SJSA1 (cell line): ENCODE measurements at regions not wholly inside any gene's neighbourhood (a gene's known extent, or its start where the extent isn't known, plus 50 kb on each side); places are given as distances from the start of the nearest gene placed in this dataset.
"Not testable (repeated sequence)": the region's sequence is repeated elsewhere in the genome, so short reads cannot be mapped to it uniquely, and the experiment has no call there.

Source experiments
- DNase-seq, 2 experiments: peaks; one replicate each; pipeline ENCODE4 v3.0.0-alpha.2; 2015 to 2020; ENCODE audit warnings: low spot score in 2 of 2, low read depth in 1 of 2
- H3K27ac ChIP-seq: fragments of 250-450 bp; sonication (Bioruptor Pico); 2 replicates; pipeline ENCODE4 v1.5.1; 2020; ENCODE audit warnings: mild to moderate bottlenecking, moderate library complexity
- H3K27me3 ChIP-seq: fragments of 250-450 bp; sonication (Bioruptor Pico); replicated peaks from 2 replicates; pipeline ENCODE4 v1.5.1; 2020; ENCODE audit warnings: mild to moderate bottlenecking, moderate library complexity
- H3K36me3 ChIP-seq: fragments of 250-450 bp; sonication (Bioruptor Pico); 2 replicates; pipeline ENCODE4 v1.5.1; 2020; ENCODE audit warnings: mild to moderate bottlenecking
- H3K4me1 ChIP-seq: fragments of 250-450 bp; sonication (Bioruptor Pico); replicated peaks from 2 replicates; pipeline ENCODE4 v1.6.1; 2021; ENCODE audit warnings: mild to moderate bottlenecking
- H3K4me3 ChIP-seq: fragments of 250-450 bp; sonication (Bioruptor Pico); 2 replicates; pipeline ENCODE4 v1.5.1; 2020; ENCODE audit warnings: mild to moderate bottlenecking
- H3K9me3 ChIP-seq: fragments of 250-450 bp; sonication (Bioruptor Pico); replicated peaks from 2 replicates; pipeline ENCODE4 v1.5.1; 2020; ENCODE audit warnings: mild to moderate bottlenecking

DNA sequence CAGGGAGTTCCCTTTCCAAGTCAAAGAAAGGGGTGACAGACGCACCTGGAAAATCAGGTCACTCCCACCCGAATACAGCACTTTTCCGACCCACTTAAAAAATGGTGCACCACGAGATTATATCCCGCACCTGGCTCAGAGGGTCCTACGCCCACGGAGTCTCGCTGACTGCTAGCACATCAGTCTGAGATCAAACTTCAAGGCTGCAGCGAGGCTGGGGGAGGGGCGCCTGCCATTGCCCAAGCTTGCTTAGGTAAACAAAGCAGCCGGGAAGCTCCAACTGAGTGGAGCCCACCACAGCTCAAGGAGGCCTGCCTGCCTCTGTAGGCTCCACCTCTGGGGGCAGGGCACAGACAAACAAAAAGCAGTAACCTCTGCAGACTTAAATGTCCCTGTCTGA lies 277.8 kb upstream of the ARHGAP42 start:
- peaks cover 11% of the 10 kb centered on the region for H3K4me1 ChIP-seq

DNA sequence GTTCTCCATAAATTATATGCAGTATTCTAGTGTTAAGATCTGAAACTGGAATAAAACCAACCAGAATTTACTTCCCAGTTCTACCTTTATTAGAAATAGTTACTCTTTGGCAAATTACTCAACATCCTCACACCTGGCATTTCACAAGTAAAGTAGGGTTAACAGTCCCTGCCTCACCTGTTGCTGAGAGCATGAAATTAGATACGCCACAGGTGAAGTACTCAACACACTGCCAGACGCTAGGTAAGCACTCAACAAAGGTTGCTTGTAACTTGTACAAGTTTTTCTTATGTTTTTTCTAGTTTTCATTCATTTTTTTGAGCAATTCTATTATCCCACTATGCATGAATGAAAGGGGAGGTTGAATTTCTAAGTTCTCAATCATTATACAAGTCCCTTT lies 267.6 kb upstream of the ARHGAP42 start:
- no peaks in the 10 kb centered on the region for H3K27me3 ChIP-seq
- DNase-seq = no peak
- H3K36me3 ChIP-seq = no peaks in the 10 kb centered on the region
- H3K9me3 ChIP-seq = no peaks in the 10 kb centered on the region
- H3K4me1 ChIP-seq = no peaks in the 10 kb centered on the region
- H3K4me3 ChIP-seq = no peak overlapping the region
- no peak overlapping the region for H3K27ac ChIP-seq

More for the DNA sequence above, 277.8 kb upstream of the ARHGAP42 start:
- not testable (repeated sequence) for H3K9me3 ChIP-seq, H3K36me3 ChIP-seq, H3K27ac ChIP-seq, DNase-seq, H3K4me3 ChIP-seq, H3K27me3 ChIP-seq

DNA sequence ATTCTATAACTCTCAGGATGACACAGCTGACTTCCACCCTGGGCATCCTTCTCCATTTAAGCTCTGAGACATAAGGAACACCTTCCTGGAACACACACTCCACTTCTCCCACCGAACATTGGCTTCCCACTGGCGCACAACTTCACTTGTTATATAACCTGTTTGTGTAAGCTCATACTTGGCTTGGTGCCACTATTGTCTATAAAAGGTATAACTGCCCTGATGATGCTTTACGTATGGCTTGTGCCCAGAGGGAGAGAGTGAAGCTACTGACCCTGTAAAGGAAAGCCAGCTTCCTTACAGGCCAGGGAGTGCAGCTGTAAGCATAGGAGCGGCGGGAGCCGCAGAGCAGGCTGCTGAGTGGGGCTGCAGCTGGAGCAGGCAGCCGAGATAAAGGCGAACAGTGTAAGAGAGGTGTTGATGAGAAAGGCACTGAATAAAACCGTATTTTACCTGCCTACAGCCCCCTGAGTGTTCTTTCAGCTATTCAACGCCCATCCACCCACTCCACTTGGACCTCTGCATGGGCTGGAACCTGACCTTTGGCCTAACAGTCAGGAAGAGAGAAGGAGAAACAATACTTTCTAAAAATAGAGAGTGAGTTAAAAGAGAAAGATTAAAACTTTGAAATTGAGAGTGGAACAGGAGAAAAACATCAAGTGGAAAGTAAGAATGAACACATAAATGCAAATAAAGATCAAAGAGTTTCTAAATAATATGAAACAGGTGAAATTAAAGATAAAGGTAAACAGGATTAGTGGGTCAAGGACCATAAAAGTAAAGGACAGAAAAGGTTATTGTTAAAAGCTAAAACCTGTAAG lies 252.1 kb upstream of the ARHGAP42 start:
- no peak for DNase-seq
- Histone ChIP-seq H3K27me3 (no peaks in the 10 kb centered on the region), H3K36me3 (no peaks in the 10 kb centered on the region), H3K27ac (no peak overlapping the region), H3K4me3 (no peak overlapping the region), H3K4me1 (no peaks in the 10 kb centered on the region), H3K9me3 (no peaks in the 10 kb centered on the region)

DNA sequence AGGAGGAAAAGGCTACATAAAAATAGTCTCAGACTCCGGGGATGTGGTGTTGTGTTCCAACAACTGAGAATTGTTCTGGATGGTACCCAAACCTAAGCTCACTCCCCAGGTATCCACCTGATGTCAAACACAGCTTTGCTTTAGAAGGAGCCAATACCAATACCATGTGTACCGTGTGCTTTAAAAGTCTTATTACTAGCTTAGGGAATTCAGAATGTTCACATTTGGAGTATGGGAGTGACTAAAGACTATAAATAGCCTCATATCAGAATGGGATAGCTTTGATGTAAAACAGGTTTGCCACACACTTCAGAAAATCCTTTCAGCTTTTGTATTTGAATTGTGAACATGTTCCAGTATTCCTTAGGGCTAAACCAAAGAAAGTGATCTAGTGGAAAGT lies 248.7 kb upstream of the ARHGAP42 start:
- Histone ChIP-seq H3K4me3 (no peak overlapping the region), H3K36me3 (no peaks in the 10 kb centered on the region), H3K27me3 (no peaks in the 10 kb centered on the region), H3K4me1 (no peaks in the 10 kb centered on the region), H3K27ac (no peak overlapping the region), H3K9me3 (no peaks in the 10 kb centered on the region)
- DNase-seq = no peak

DNA sequence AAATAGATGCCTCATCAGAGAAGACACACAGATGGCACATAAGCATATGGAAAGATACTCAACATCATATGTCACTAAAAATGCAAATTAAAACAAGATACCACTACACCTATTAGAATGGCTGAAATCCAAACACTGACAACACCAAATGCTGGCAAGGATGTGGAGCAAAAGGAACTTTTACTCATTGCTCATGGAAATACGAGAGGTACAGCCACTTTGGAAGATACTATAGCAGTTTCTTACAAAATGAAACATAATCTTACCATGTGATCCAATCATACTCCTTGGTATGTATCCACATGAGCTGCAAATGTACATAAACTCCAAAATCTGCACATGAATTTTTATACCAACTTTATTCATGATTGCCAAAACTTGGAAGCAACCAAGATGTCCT lies 246.0 kb upstream of the ARHGAP42 start:
- Histone ChIP-seq H3K36me3 (no peaks in the 10 kb centered on the region), H3K4me1 (no peaks in the 10 kb centered on the region), H3K9me3 (no peaks in the 10 kb centered on the region), H3K4me3 (no peak overlapping the region), H3K27me3 (no peaks in the 10 kb centered on the region), H3K27ac (no peak overlapping the region)
- DNase-seq = no peak

DNA sequence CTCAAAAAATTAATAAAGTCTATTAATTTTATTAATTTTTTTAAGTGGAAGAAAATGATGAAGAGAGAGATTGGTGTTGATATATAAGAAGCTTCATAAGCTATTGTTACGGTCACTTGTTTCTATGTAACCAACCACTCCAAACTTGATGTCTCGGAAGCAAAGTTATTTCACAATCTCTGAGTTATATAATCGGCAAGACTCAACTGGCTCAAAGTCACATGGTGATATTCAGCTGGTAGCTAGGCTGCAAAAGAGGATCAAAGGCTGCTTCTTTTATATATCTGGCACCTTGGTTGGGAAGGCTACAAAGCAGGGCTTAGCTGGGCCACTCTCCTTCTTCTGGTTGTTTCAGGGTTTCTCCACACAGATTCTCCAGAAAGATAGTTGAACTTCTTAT lies 245.1 kb upstream of the ARHGAP42 start:
- Histone ChIP-seq H3K9me3 (no peaks in the 10 kb centered on the region), H3K4me3 (no peak overlapping the region), H3K36me3 (no peaks in the 10 kb centered on the region), H3K4me1 (no peaks in the 10 kb centered on the region), H3K27ac (no peak overlapping the region), H3K27me3 (no peaks in the 10 kb centered on the region)
- DNase-seq = no peak

DNA sequence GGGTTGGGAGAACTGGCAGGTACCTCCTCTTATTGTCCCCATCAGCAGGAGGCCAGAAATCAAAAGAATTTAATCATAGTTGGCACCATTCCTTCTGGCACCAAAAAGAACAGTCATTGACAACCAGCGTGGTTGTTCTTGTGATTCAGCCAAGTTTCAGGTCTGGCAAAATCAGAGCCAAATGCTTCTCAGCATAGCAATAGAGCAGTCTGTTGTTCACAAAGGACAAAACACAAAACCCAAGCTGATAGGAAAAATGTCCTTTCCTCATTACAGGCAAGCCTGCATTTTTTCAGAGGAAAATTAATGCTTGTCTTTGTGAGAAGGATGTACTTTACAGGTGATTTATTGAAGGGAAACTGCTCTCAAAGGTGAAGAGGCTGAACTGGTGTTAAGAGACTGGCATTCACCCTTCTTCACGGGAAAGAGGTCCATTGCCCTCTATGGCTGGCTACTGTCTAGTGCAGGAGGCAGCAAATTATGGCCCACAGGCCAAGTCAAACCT lies 241.8 kb upstream of the ARHGAP42 start:
- Histone ChIP-seq H3K27ac (no peak overlapping the region), H3K36me3 (no peaks in the 10 kb centered on the region), H3K4me3 (no peak overlapping the region), H3K27me3 (no peaks in the 10 kb centered on the region), H3K4me1 (no peaks in the 10 kb centered on the region), H3K9me3 (no peaks in the 10 kb centered on the region)
- no peak for DNase-seq

DNA sequence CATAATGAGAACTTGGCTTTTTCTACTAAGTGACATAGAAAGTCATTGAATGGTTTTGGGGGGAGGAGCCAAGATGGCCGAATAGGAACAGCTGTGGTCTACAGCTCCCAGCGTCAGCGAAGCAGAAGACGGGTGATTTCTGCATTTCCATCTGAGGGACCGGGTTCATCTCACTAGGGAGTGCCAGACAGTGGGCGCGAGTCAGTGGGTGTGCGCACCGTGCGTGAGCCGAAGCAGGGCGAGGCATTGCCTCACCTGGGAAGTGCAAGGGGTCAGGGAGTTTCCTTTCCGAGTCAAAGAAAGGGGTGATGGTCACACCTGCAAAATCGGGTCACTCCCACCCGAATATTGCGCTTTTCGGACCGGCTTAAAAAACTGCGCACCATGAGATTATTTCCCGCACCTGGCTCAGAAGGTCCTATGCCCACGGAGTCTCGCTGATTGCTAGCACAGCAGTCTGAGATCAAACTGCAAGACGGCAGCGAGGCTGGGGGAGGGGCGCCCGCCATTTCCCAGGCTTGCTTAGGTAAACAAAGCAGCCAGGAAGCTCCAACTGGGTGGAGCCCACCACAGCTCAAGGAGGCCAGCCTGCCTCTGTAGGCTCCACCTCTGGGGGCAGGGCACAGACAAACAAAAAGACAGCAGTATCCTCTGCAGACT lies 235.2 kb upstream of the ARHGAP42 start:
- H3K9me3 ChIP-seq, H3K4me3 ChIP-seq, H3K27ac ChIP-seq, DNase-seq, H3K36me3 ChIP-seq, H3K4me1 ChIP-seq, H3K27me3 ChIP-seq: not testable (repeated sequence)

DNA sequence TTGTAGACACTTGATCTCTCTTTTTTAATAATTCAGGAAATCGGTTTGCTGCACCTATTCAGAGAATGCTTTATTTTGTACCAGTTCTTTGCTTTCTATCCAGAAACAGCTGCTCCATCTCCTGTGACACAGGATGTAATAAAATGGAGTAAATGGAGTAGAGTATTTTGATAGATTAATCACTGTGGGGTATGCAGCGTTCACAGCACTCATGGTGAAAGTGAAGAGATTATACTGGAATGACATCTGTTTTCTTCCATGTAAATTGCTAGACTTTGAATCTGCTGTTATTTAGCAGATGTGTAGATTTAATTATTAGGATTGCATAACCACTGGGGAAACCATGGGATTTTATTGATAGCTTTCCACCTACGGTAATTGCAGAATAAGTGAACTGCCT lies 227.3 kb upstream of the ARHGAP42 start:
- DNase-seq = no peak

DNA sequence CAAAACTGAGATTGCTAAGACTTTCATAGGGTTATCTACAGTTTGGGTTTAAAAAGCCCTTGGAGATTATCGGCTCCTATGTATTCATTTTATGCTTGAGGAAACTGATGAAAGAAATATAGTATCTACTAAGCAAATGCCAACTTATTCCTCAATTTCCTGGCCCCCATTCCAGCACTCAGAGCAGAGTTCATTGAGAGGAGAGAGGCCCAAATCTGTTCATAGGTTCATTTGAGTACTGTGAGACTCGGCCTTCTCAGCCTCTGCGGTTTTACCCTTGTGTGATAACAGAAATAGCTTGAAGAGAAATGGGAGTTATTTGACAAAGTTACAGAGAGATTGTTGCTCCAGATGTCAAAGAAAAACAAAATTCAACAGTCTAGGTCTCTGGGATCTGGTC lies 226.7 kb upstream of the ARHGAP42 start:
- H3K4me3 ChIP-seq = no peak overlapping the region
- H3K9me3 ChIP-seq = no peaks in the 10 kb centered on the region
- H3K27me3 ChIP-seq = no peaks in the 10 kb centered on the region
- no peak for DNase-seq
- no peak overlapping the region for H3K27ac ChIP-seq
- no peaks in the 10 kb centered on the region for H3K36me3 ChIP-seq
- no peaks in the 10 kb centered on the region for H3K4me1 ChIP-seq

More for the DNA sequence above, 227.3 kb upstream of the ARHGAP42 start:
- no peaks in the 10 kb centered on the region for H3K9me3 ChIP-seq
- H3K4me3 ChIP-seq = no peak overlapping the region
- no peaks in the 10 kb centered on the region for H3K4me1 ChIP-seq
- H3K27me3 ChIP-seq = no peaks in the 10 kb centered on the region
- no peak overlapping the region for H3K27ac ChIP-seq
- H3K36me3 ChIP-seq = no peaks in the 10 kb centered on the region

DNA sequence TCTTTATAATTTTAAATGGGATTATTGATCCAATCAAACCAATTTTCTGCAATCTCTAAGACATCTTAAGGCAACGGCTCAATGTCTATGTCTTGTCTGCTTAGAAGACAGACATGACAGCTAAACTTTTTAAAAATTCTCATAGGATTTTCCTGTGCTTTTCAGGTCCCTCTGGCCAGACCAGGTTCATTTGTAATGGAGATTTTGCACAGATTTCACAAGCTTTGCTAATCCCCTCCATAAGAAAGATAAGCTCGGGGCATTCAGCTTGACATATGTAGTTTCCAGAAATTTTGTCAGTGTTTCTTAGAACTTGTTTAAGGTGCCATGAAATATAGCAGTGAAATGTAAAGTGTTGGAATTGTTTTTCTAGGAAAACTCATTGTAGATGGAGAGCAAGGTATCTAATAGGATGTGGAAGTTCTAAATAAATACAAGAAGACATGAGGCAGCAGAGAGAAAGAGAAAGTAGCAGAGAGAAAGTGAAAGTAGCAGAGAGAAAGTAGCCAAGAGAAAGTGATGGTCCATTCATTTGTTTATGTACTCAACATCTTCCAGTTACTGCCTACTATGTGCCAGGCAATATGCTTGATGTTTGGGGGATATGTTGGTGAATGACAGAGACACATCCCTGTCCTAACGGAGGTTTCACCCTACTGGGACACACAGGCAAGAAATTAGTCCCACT lies 219.1 kb upstream of the ARHGAP42 start:
- Histone ChIP-seq H3K27me3 (no peaks in the 10 kb centered on the region), H3K36me3 (no peaks in the 10 kb centered on the region), H3K4me1 (no peaks in the 10 kb centered on the region), H3K4me3 (no peak overlapping the region), H3K27ac (no peak overlapping the region), H3K9me3 (no peaks in the 10 kb centered on the region)
- DNase-seq = no peak

DNA sequence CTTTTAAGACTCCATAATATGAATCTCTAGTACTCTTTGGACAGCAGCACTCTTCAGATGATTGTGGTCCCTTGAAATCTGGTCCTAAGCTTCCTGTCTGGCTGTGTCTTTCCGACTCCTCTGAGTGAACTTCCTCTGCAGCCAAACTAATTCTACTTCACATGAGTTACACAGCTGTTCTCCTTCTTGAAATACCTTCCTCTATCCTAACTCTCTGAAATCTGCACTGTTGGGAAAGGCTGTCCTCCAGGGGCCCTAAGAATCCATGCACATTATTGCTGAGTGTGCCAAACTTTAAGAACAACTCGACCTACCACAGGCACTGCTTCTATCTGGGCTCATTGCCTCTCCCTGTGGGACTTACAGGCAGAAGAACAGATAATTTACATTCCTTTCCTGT lies 217.3 kb upstream of the ARHGAP42 start:
- H3K4me3 ChIP-seq = no peak overlapping the region
- H3K27me3 ChIP-seq = no peaks in the 10 kb centered on the region
- no peak overlapping the region for H3K27ac ChIP-seq
- no peaks in the 10 kb centered on the region for H3K9me3 ChIP-seq
- H3K36me3 ChIP-seq = no peaks in the 10 kb centered on the region
- no peaks in the 10 kb centered on the region for H3K4me1 ChIP-seq
- no peak for DNase-seq

DNA sequence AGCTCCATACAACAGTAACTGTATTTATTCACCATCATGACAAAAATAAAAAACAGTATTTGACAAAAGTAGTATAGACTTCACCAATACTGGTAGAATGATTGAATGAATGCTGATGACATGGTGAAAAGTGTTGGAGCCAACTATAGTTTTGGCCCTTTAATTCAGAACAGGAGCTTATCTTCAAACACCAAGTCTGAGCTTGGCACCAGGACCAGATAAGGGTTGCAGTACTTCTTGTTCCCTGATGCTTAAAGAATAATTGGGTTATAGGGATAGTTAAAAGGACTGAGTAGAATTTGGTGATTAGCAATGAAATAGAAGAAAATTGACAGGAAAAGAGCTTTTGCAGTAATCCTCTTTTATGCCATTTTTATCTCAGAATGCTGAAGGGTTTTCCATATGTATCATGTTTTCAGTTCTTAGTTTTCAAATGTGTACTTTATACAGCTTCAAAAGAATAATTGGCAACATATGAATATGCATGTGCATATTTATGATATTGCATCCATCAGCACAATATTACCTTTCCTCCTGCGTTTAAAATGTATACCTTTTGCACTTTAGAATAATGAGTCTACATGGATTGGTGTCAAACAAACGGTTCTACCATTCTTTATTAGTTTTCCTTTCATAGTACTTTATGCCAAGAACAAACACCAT lies 214.2 kb upstream of the ARHGAP42 start:
- Histone ChIP-seq H3K4me1 (no peaks in the 10 kb centered on the region), H3K27me3 (no peaks in the 10 kb centered on the region), H3K4me3 (no peak overlapping the region), H3K27ac (no peak overlapping the region), H3K9me3 (no peaks in the 10 kb centered on the region), H3K36me3 (no peaks in the 10 kb centered on the region)
- no peak for DNase-seq

DNA sequence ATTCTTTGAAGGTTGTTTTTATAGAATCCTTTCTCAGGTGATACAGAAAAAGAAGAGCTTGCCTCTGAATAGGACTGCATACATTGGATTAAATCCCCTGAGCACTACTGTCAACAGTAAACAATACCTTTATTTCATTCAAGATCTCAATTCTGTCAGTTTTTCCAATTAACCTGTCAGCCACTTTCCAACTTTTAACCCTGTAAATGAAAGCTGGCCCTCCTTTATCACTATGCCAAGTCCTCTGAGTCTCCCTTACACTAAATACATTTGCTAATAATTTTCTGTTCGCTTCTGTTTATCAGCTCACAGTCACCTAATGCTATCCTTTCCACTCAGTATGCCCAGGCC lies 213.7 kb upstream of the ARHGAP42 start:
- H3K36me3 ChIP-seq = no peaks in the 10 kb centered on the region
- DNase-seq = no peak
- H3K9me3 ChIP-seq = no peaks in the 10 kb centered on the region
- no peaks in the 10 kb centered on the region for H3K4me1 ChIP-seq
- H3K4me3 ChIP-seq = no peak overlapping the region
- no peak overlapping the region for H3K27ac ChIP-seq
- no peaks in the 10 kb centered on the region for H3K27me3 ChIP-seq
